OCI-LY1 (cell line): ENCODE measurements at regions not wholly inside any gene's neighbourhood (a gene's known extent, or its start where the extent isn't known, plus 50 kb on each side); places are given as distances from the start of the nearest gene placed in this dataset.

Experiments used
- EZH2 ChIP-seq: fragments of 200-600 bp; sonication (generic), shearing (Covaris generic); IDR thresholded peaks from 2 replicates; pipeline ENCODE4 v1.8.0; 2017; ENCODE audit warnings: borderline replicate concordance, mixed run types, mild to moderate bottlenecking, antibody characterized with exemption, low read length, moderate library complexity, mixed read lengths
- TF ChIP-seq, protein P1 (sequence below): fragments of 200-600 bp; sonication (generic), shearing (Covaris generic); IDR thresholded peaks from 2 replicates; pipeline ENCODE4 v1.5.1; 2017; ENCODE audit warnings: mild to moderate bottlenecking, antibody characterized with exemption, low read length, moderate library complexity, mixed read lengths

DNA sequence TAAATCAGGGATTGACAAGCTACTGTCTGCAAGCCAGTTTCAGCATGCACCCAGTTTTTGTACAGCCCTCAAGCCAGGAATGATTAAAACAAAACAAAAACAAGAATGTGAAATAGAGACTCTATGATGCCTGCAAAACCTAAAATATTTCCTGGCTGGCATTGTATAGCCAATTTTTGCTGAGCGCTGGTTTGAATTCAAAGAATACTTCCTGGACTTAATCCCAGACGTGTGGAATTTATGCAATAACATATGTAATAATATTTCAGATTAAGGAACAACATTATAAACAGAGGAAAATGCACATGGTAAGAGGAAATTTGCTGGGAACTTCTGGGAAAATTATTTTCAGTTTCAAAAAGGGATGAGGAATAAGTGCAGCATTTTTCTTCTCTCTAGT, 148.1 kb upstream of the RPRM start:
- TF ChIP-seq, protein P1, sequence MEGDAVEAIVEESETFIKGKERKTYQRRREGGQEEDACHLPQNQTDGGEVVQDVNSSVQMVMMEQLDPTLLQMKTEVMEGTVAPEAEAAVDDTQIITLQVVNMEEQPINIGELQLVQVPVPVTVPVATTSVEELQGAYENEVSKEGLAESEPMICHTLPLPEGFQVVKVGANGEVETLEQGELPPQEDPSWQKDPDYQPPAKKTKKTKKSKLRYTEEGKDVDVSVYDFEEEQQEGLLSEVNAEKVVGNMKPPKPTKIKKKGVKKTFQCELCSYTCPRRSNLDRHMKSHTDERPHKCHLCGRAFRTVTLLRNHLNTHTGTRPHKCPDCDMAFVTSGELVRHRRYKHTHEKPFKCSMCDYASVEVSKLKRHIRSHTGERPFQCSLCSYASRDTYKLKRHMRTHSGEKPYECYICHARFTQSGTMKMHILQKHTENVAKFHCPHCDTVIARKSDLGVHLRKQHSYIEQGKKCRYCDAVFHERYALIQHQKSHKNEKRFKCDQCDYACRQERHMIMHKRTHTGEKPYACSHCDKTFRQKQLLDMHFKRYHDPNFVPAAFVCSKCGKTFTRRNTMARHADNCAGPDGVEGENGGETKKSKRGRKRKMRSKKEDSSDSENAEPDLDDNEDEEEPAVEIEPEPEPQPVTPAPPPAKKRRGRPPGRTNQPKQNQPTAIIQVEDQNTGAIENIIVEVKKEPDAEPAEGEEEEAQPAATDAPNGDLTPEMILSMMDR, result no peak
- TF ChIP-seq EZH2, result no peak
